VCaP (cell line): ENCODE measurements at regions not wholly inside any gene's neighbourhood (a gene's known extent, or its start where the extent isn't known, plus 50 kb on each side); places are given as distances from the start of the nearest gene placed in this dataset.

Experiments
- H3K27ac ChIP-seq: fragments of 450-650 bp; 2 replicates; pipeline ENCODE4 v1.5.1; 2017
- TF ChIP-seq, protein P1 (sequence below): fragments of 450-650 bp; conservative IDR thresholded peaks from 2 replicates; pipeline ENCODE4 v1.5.1; 2017; ENCODE audit warnings: mild to moderate bottlenecking, moderate library complexity

DNA sequence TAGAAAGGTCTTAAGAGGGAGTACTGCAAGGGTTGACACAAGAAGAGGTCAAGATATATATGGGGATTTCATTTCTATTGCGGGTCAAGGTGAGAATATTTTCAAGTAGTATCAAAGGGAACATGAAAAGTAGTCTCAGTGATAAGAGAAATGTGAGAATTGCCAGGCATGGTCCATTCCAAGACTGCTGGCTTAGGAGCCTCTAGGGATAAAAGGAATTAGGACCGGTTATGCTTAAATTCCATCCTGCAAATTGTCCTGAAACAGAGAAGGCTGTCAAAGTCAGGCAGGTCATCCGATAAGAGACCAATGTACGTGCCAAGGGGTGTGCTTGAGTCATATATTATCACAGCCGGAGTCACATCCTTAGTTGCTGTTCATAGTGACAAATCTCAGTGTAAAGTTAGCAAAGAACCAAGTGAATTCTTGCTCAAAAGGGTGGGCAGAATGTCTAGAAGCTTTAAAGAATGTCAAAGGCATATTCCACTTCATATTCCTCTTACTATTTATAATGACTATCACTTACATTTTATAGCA lies 133.6 kb downstream of the CBLL2 start:
- no peak overlapping the region for H3K27ac ChIP-seq
- TF ChIP-seq, protein P1, sequence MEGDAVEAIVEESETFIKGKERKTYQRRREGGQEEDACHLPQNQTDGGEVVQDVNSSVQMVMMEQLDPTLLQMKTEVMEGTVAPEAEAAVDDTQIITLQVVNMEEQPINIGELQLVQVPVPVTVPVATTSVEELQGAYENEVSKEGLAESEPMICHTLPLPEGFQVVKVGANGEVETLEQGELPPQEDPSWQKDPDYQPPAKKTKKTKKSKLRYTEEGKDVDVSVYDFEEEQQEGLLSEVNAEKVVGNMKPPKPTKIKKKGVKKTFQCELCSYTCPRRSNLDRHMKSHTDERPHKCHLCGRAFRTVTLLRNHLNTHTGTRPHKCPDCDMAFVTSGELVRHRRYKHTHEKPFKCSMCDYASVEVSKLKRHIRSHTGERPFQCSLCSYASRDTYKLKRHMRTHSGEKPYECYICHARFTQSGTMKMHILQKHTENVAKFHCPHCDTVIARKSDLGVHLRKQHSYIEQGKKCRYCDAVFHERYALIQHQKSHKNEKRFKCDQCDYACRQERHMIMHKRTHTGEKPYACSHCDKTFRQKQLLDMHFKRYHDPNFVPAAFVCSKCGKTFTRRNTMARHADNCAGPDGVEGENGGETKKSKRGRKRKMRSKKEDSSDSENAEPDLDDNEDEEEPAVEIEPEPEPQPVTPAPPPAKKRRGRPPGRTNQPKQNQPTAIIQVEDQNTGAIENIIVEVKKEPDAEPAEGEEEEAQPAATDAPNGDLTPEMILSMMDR, result no peak

DNA sequence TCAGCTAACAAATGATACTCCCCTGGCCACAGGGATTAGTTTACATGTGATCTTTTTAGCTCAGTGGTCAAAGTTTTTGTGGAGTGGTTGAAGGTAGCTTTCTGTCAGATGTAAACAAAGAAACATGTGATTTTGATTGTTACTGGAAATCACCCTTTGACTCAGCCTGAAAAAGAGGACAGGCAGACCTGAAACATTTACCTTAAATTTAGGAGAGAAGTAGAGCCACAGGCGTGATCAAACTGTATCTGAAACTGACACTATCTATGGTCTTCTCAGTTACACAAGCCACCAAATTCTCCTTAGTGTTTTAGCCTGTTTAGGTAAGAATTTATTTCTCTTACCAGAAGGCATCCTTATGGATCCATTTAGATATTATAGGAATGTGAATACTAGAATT lies 136.7 kb downstream of the CBLL2 start:
- no peak overlapping the region for H3K27ac ChIP-seq
- TF ChIP-seq, protein P1, result no peak

GRCh38 chrX:22424122-22424915 lies 151.6 kb downstream of the CBLL2 start:
- H3K27ac ChIP-seq, result no peak overlapping the region
- TF ChIP-seq, protein P1, result no peak

DNA sequence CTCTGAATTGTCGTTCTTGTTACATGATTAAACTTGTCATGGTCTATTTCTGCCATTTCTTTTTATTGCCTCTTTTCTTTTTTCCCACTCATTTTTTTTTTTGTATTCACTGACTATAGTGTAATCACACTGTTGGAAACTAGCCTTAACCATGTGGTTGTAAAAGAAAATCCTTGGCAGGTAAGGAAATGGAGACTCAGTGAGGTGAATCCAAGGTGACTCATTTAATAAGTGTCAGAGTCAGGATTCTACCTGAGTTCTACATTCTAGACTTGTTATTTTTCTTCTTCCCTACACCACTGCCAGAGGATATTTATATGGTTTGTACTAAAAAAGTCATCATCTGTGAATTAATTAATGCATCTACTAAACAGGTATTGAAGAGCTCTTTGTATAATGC lies 152.2 kb downstream of the CBLL2 start:
- TF ChIP-seq, protein P1, result no peak
- H3K27ac ChIP-seq, result no peak overlapping the region

DNA sequence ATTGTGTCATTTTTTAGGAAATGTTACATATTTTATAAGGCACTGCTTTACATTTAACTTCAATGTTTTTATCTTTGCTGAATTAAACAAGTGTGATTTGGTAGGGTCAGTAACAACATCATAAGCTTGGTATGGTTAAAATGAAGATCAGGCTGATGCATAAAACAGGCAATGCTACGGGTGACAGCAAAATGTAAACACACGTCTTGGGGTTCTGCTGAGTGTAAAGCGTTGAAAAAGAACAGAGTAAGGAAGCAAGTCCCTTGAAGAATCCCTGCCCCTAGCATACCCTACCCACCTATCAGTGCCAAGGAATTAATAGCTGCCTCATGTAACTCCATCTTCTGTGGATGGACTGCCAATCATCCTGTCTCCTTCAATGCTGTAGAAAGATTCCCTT lies 157.0 kb downstream of the CBLL2 start:
- TF ChIP-seq, protein P1, result no peak
- no peak overlapping the region for H3K27ac ChIP-seq

DNA sequence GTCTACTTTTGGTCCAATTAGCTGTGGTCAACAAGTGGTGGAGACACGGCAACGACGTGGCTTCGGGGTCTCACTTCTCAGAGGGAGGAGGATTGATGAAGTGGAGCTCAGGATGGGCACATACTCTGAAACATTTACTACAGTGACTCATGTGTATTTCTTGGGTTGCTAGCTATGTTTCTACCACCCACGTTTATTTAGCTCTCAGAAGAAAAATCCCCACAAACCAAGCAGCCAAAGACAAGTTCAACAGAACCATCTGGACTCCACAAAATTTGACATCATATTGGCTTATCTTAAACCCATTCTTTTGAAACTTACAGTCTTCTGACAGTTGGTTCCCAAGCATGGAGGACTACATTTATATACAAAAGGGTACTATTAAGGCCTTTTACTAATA lies 158.0 kb downstream of the CBLL2 start:
- no peak overlapping the region for H3K27ac ChIP-seq
- TF ChIP-seq, protein P1, result no peak

DNA sequence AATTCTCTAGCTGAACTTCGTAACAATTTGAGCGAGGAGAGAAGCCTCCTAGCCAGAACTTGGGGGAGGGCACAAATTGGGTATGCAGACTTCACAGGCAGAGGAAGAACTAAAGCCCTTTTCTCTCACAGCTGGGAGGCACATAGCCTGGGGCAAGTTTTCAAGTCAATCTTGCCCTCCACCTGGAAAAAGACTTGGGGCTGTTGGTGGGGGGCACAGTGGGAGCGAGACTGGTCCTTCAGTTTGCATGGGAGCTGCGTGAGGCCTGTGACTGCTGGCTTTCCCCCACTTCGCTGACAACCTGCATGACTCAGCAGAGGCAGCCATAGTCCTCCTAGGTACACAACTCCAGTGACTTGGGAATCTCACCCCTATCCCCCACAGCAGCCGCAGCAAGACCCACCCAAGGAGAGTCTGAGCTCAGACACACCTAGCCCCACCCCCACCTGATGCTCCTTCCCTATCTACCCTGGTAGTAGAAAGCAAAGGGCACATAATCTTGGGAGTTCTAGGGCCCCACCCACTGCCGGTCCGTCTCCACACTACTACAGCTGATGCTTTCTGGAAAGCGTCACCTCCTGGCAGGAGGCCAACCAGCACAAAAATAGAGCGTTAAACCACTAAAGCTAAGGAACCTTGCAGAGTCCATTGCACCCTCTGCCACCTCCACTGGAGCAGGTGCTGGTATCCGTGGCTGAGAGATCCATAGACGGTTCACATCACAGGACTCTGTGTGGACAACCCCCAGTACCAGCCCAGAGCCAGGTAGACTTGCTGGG lies 160.8 kb downstream of the CBLL2 start:
- H3K27ac ChIP-seq, result no peak overlapping the region
- TF ChIP-seq, protein P1, result no peak
